ENCODE measurements at regions not wholly inside any gene's neighbourhood (a gene's known extent, or its start where the extent isn't known, plus 50 kb on each side); places are given as distances from the start of the nearest gene placed in this dataset.

- no peak overlapping the region for H3K4me3 ChIP-seq (ENCODE audit: low read depth in 1 of 2, low read length in 2 of 2)
- H3K36me3 ChIP-seq (ENCODE audit: control insufficient read depth in 1 of 2, insufficient read depth in 2 of 2, low read length in 2 of 2): no peaks in the 10 kb centered on the region
- H3K27me3 ChIP-seq (ENCODE audit: low read depth, low read length): no peaks in the 10 kb centered on the region
- no peaks in the 10 kb centered on the region for H3K4me1 ChIP-seq (ENCODE audit: control insufficient read depth in 1 of 2, insufficient read depth in 2 of 2, low read length in 2 of 2)
- H3K9me3 ChIP-seq (ENCODE audit: control insufficient read depth in 1 of 2, low read length in 2 of 2): peaks cover 0 to 8% of the 10 kb centered on the region in 2 donors
- H3K27ac ChIP-seq (ENCODE audit: low read length): no peak overlapping the region
Measured at GRCh38 chr6:169019727-169020491, 233.7 kb downstream of the THBS2 start.

- Histone ChIP-seq H3K27ac (ENCODE audit: low read length) (no peak overlapping the region), H3K4me1 (ENCODE audit: control insufficient read depth in 1 of 2, insufficient read depth in 2 of 2, low read length in 2 of 2) (no peaks in the 10 kb centered on the region), H3K9me3 (ENCODE audit: control insufficient read depth in 1 of 2, low read length in 2 of 2) (peaks cover 0 to 8% of the 10 kb centered on the region in 2 donors), H3K27me3 (ENCODE audit: low read depth, low read length) (no peaks in the 10 kb centered on the region), H3K36me3 (ENCODE audit: control insufficient read depth in 1 of 2, insufficient read depth in 2 of 2, low read length in 2 of 2) (no peaks in the 10 kb centered on the region), H3K4me3 (ENCODE audit: low read depth in 1 of 2, low read length in 2 of 2) (no peak overlapping the region)
Measured at GRCh38 chr6:169019111-169019510, 234.5 kb downstream of the THBS2 start.

GRCh38 chr6:169016758-169017157, 236.9 kb downstream of the THBS2 start:
- H3K4me1 ChIP-seq (ENCODE audit: control insufficient read depth in 1 of 2, insufficient read depth in 2 of 2, low read length in 2 of 2): no peaks in the 10 kb centered on the region
- no peak overlapping the region for H3K4me3 ChIP-seq (ENCODE audit: low read depth in 1 of 2, low read length in 2 of 2)
- H3K36me3 ChIP-seq (ENCODE audit: control insufficient read depth in 1 of 2, insufficient read depth in 2 of 2, low read length in 2 of 2): no peaks in the 10 kb centered on the region
- no peaks in the 10 kb centered on the region for H3K27me3 ChIP-seq (ENCODE audit: low read depth, low read length)
- H3K27ac ChIP-seq (ENCODE audit: low read length): no peak overlapping the region
- peaks cover 0 to 8% of the 10 kb centered on the region in 2 donors for H3K9me3 ChIP-seq (ENCODE audit: control insufficient read depth in 1 of 2, low read length in 2 of 2)

GRCh38 chr6:169014211-169015197, 239.1 kb downstream of the THBS2 start:
- no peaks in the 10 kb centered on the region for H3K4me1 ChIP-seq (ENCODE audit: control insufficient read depth in 1 of 2, insufficient read depth in 2 of 2, low read length in 2 of 2)
- no peak overlapping the region for H3K27ac ChIP-seq (ENCODE audit: low read length)
- no peaks in the 10 kb centered on the region for H3K36me3 ChIP-seq (ENCODE audit: control insufficient read depth in 1 of 2, insufficient read depth in 2 of 2, low read length in 2 of 2)
- H3K9me3 ChIP-seq (ENCODE audit: control insufficient read depth in 1 of 2, low read length in 2 of 2): peaks cover 0 to 8% of the 10 kb centered on the region in 2 donors
- H3K4me3 ChIP-seq (ENCODE audit: low read depth in 1 of 2, low read length in 2 of 2): no peak overlapping the region
- H3K27me3 ChIP-seq (ENCODE audit: low read depth, low read length): no peaks in the 10 kb centered on the region

DNA sequence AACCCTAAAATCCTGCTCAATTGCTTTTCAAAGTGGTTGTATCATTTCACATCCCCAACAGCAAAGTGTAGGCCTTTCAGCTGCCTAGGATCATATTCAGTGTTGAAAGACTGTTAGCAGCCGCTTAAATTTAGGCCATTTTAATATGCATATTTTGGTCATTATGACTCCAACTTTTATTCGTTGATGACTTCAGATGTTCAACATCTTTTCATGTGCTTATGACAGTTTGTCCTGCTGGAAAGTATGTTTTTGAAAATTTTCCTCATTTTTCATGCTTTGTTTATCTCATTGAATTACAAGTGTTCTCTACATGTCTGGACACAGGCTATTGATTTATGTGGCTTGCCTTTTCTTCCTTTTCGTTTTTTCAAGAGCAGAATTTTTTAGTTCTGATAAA, 244.0 kb downstream of the THBS2 start:
- Histone ChIP-seq H3K27ac (ENCODE audit: low read length) (no peak overlapping the region), H3K9me3 (ENCODE audit: control insufficient read depth in 1 of 2, low read length in 2 of 2) (no peaks in the 10 kb centered on the region), H3K4me3 (ENCODE audit: low read depth in 1 of 2, low read length in 2 of 2) (no peak overlapping the region)

DNA sequence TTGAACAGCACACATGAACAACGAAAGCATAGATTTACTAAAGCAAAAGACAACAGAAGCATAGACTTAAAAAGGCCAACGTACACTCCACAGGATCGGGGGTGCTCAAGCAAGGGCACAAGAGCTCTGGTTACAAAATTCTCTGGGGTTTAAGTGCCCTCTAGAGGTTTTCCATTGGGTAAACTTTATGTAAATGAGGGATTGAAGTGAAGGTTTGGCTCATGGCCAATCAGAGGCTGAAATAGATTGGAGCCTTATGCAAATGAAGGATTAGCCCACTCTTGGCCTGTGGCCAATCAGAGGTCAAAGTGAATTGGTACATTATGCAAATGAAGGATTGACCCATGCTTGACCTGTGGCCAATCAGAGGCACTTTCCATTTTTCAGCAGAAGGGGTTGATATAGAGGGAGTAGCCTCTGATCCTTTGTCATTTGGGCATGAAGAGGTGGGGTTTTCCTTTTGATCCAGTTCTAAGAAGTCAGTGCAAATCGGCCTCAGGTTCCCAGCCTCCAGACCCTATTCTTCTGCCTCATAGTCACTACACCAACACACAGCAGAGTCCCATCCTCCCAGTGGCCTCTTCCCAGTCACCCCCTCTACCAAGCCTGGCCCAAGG, 244.9 kb downstream of the THBS2 start:
- H3K9me3 ChIP-seq (ENCODE audit: control insufficient read depth in 1 of 2, low read length in 2 of 2): no peaks in the 10 kb centered on the region
- H3K27me3 ChIP-seq (ENCODE audit: low read depth, low read length): no peaks in the 10 kb centered on the region

More for the DNA sequence above, 244.0 kb downstream of the THBS2 start:
- no peaks in the 10 kb centered on the region for H3K27me3 ChIP-seq (ENCODE audit: low read depth, low read length)
- no peaks in the 10 kb centered on the region for H3K36me3 ChIP-seq (ENCODE audit: control insufficient read depth in 1 of 2, insufficient read depth in 2 of 2, low read length in 2 of 2)
- H3K4me1 ChIP-seq (ENCODE audit: control insufficient read depth in 1 of 2, insufficient read depth in 2 of 2, low read length in 2 of 2): no peaks in the 10 kb centered on the region

GRCh38 chr6:169005166-169005565, 248.5 kb downstream of the THBS2 start:
- Histone ChIP-seq H3K27me3 (ENCODE audit: low read depth, low read length) (no peaks in the 10 kb centered on the region), H3K27ac (ENCODE audit: low read length) (no peak overlapping the region), H3K4me3 (ENCODE audit: low read depth in 1 of 2, low read length in 2 of 2) (no peak overlapping the region), H3K36me3 (ENCODE audit: control insufficient read depth in 1 of 2, insufficient read depth in 2 of 2, low read length in 2 of 2) (no peaks in the 10 kb centered on the region), H3K4me1 (ENCODE audit: control insufficient read depth in 1 of 2, insufficient read depth in 2 of 2, low read length in 2 of 2) (no peaks in the 10 kb centered on the region), H3K9me3 (ENCODE audit: control insufficient read depth in 1 of 2, low read length in 2 of 2) (no peaks in the 10 kb centered on the region)

More for the DNA sequence above, 244.9 kb downstream of the THBS2 start:
- Histone ChIP-seq H3K27ac (ENCODE audit: low read length) (no peak overlapping the region), H3K36me3 (ENCODE audit: control insufficient read depth in 1 of 2, insufficient read depth in 2 of 2, low read length in 2 of 2) (no peaks in the 10 kb centered on the region), H3K4me3 (ENCODE audit: low read depth in 1 of 2, low read length in 2 of 2) (no peak overlapping the region), H3K4me1 (ENCODE audit: control insufficient read depth in 1 of 2, insufficient read depth in 2 of 2, low read length in 2 of 2) (no peaks in the 10 kb centered on the region)

DNA sequence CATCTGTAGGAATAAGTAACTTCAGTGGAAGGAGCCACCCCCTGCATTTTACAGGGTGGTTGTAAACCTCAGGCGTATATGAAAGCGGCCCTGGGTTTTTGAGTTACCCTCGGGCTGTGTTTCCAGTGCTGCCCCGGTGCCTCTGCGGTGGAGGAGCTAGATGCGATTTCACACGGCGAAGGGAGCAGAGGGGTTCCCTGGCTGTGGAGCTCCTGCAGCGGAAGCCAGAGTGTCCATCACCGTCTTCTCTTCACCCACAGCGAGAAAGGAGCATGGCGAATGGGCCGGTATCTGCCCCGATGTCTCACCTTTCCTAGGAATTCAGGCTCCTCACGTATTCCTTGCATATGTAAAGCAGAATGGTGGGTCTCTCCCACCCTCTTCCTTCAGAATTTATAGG, 253.6 kb downstream of the THBS2 start:
- no peak overlapping the region for H3K27ac ChIP-seq (ENCODE audit: low read length)
- H3K36me3 ChIP-seq (ENCODE audit: control insufficient read depth in 1 of 2, insufficient read depth in 2 of 2, low read length in 2 of 2): no peaks in the 10 kb centered on the region
- no peak overlapping the region for H3K4me3 ChIP-seq (ENCODE audit: low read depth in 1 of 2, low read length in 2 of 2)
- H3K4me1 ChIP-seq (ENCODE audit: control insufficient read depth in 1 of 2, insufficient read depth in 2 of 2, low read length in 2 of 2): no peaks in the 10 kb centered on the region
- H3K9me3 ChIP-seq (ENCODE audit: control insufficient read depth in 1 of 2, low read length in 2 of 2): no peaks in the 10 kb centered on the region
- no peaks in the 10 kb centered on the region for H3K27me3 ChIP-seq (ENCODE audit: low read depth, low read length)

DNA sequence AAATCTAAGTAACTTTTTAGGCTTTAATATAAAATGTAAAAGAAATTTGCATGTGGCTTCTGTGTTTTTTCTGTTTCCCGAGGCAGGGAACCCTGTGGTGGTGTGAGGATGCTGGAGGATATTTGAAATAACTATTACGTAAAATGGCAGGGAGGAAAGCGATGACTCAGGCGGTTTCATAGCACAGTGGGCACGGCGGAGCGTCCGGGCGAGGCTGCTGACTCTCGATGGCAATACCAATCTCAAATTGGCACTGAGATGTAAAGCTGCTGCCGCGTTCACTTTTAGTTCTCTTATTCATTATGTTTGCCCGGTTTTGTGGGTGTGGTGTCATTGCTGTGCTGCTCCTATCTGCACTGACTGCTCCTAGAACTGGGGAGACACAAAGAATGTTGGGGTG, 254.3 kb downstream of the THBS2 start:
- Histone ChIP-seq H3K4me3 (ENCODE audit: low read depth in 1 of 2, low read length in 2 of 2) (no peak overlapping the region), H3K4me1 (ENCODE audit: control insufficient read depth in 1 of 2, insufficient read depth in 2 of 2, low read length in 2 of 2) (no peaks in the 10 kb centered on the region), H3K27ac (ENCODE audit: low read length) (no peak overlapping the region), H3K27me3 (ENCODE audit: low read depth, low read length) (no peaks in the 10 kb centered on the region), H3K36me3 (ENCODE audit: control insufficient read depth in 1 of 2, insufficient read depth in 2 of 2, low read length in 2 of 2) (no peaks in the 10 kb centered on the region), H3K9me3 (ENCODE audit: control insufficient read depth in 1 of 2, low read length in 2 of 2) (no peaks in the 10 kb centered on the region)

DNA sequence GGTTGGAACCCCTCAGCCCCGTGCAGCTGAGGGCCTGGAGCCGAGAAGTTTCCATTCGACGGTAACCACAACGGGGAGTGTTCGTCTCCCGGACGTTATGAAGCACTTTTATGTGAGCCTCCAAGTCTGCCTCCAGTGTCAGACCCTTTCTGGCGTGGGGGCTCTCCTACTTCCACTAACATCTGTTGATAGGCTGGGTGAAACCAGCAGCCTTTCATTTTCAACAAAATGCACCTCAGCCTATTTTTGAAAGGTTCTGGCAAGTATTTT, 257.4 kb downstream of the THBS2 start:
- Histone ChIP-seq H3K4me1 (ENCODE audit: control insufficient read depth in 1 of 2, insufficient read depth in 2 of 2, low read length in 2 of 2) (peaks cover 0 to 6% of the 10 kb centered on the region in 2 donors), H3K36me3 (ENCODE audit: control insufficient read depth in 1 of 2, insufficient read depth in 2 of 2, low read length in 2 of 2) (no peaks in the 10 kb centered on the region), H3K9me3 (ENCODE audit: control insufficient read depth in 1 of 2, low read length in 2 of 2) (no peaks in the 10 kb centered on the region), H3K4me3 (ENCODE audit: low read depth in 1 of 2, low read length in 2 of 2) (no peak overlapping the region), H3K27ac (ENCODE audit: low read length) (no peak overlapping the region), H3K27me3 (ENCODE audit: low read depth, low read length) (no peaks in the 10 kb centered on the region)
